Right lobe of liver (tissue), 6 donors: ENCODE measurements at regions not wholly inside any gene's neighbourhood (a gene's known extent, or its start where the extent isn't known, plus 50 kb on each side); places are given as distances from the start of the nearest gene placed in this dataset.

ENCODE experiments used
- ATAC-seq, 4 donors: fragments of 200-7000 bp; cut with Tn5 transposase; one replicate each; pipeline ENCODE4 v1.9.1; 2020; ENCODE audit warnings: mild to moderate bottlenecking in 4 of 4, moderate library complexity in 4 of 4
- DNase-seq, 3 donors: peaks; one replicate each; pipeline ENCODE4 v3.0.0-alpha.2; 2020
- H3K27ac ChIP-seq, 3 donors: fragments of 200-600 bp; one replicate each; pipeline ENCODE4 v1.8.0; 2022
- H3K27me3 ChIP-seq, 2 donors: fragments of 200-600 bp; one replicate each; pipeline ENCODE4 v1.8.0; 2022
- H3K36me3 ChIP-seq, 4 donors: fragments of 200-600 bp; sonication (generic) in 1 of 4; one replicate each; pipeline versions ENCODE4 v1.5.1 to v1.8.0; 2017 to 2022; ENCODE audit warnings: control low read depth in 1 of 4
- H3K4me1 ChIP-seq, 4 donors: fragments of 200-600 bp; sonication (generic) in 1 of 4; one replicate each; pipeline versions ENCODE4 v1.5.1 to v1.8.0; 2017 to 2022; ENCODE audit warnings: control low read depth in 1 of 4
- H3K4me3 ChIP-seq, 3 donors: fragments of 200-600 bp; one replicate each; pipeline ENCODE4 v1.8.0; 2022
- H3K9me3 ChIP-seq, 4 donors: fragments of 200-600 bp; sonication (generic) in 1 of 4; one replicate each; pipeline versions ENCODE4 v1.5.1 to v1.8.0; 2017 to 2022; ENCODE audit warnings: control low read depth in 1 of 4
- POLR2A ChIP-seq: fragments of 450-650 bp; IDR thresholded peaks from one replicate; pipeline ENCODE4 v1.6.1; 2017; ENCODE audit warnings: antibody characterized with exemption, mild to moderate bottlenecking
- WGBS: methylation state at CpG from one replicate; pipeline ENCODE4 v1.1.6; 2018; ENCODE audit warnings: low coverage, low lambda C conversion rate; ENCODE audit not compliant: insufficient coverage; ENCODE audit errors: missing lambda C conversion rate; 5-methylcytosine and 5-hydroxymethylcytosine counted together
- intact Hi-C, 2 donors: fragments of 100-400 bp; cut with DNase I; formaldehyde crosslinking; loops; one replicate each; pipeline versions ENCODE4 v1.11.2 to v1.14.1; 2022
- TF ChIP-seq, protein P1 (sequence below), 4 donors: fragments of 200-600 bp in 3 of 4; fragments of 450-650 bp in 1 of 4; IDR thresholded peaks; one replicate each; pipeline versions ENCODE4 v1.5.1 to v1.8.0; 2016 to 2022; ENCODE audit warnings: antibody characterized with exemption in 4 of 4, mild to moderate bottlenecking in 2 of 4
- donor health status: DM: no; HTN: yes; CAD: no.
- donor health status: DM: no; HTN: no; CAD: no.
- donor health status: DM: no; HTN: no; CAD: no.
- donor health status: DM: no; HTN: yes; CAD: no.
- donor health status: DM: no; HTN: yes; CAD: no.

- WGBS: 38% methylated on average over 1 of the region's 1 CpG
- ATAC-seq: peak; percentile 85 to 95 (median 86)
- H3K4me1 ChIP-seq: no peaks in the 10 kb centered on the region
- no peaks in the 10 kb centered on the region for H3K27me3 ChIP-seq
- H3K27ac ChIP-seq: no peak overlapping the region
- intact Hi-C loops: no loop called here
- H3K9me3 ChIP-seq: no peaks in the 10 kb centered on the region
- DNase-seq: peak in 1 of 3 donors; percentile 19
- TF ChIP-seq POLR2A: no peak
- TF ChIP-seq, protein P1, sequence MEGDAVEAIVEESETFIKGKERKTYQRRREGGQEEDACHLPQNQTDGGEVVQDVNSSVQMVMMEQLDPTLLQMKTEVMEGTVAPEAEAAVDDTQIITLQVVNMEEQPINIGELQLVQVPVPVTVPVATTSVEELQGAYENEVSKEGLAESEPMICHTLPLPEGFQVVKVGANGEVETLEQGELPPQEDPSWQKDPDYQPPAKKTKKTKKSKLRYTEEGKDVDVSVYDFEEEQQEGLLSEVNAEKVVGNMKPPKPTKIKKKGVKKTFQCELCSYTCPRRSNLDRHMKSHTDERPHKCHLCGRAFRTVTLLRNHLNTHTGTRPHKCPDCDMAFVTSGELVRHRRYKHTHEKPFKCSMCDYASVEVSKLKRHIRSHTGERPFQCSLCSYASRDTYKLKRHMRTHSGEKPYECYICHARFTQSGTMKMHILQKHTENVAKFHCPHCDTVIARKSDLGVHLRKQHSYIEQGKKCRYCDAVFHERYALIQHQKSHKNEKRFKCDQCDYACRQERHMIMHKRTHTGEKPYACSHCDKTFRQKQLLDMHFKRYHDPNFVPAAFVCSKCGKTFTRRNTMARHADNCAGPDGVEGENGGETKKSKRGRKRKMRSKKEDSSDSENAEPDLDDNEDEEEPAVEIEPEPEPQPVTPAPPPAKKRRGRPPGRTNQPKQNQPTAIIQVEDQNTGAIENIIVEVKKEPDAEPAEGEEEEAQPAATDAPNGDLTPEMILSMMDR (IDR thresholded peaks at IDR 0.05): peak; percentile 66 to 74 (median 69)
- H3K4me3 ChIP-seq: no peak overlapping the region
- no peaks in the 10 kb centered on the region for H3K36me3 ChIP-seq
Observed at GRCh38 chr11:81644239-81644840, 1089.3 kb downstream of the FAM181B start.

DNA sequence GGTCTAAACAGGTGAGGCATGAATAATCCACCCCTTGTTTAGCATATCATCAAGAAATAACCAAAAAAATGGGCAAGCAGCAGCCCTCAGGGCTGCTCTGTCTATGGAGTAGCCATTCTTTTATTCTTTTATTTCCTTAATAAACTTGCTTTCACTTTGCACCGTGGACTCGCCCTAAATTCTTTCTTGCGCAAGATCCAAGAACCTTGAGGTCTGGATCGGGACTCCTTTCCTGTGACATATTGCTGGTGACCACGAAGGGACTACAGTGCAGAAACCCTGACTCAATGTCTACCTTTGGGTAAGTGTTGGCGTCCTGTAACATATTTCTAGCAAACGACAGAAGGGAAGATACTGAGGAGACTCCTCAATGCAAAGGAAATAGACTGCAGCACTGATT, 1099.2 kb downstream of the FAM181B start:
- H3K27ac ChIP-seq: no peak overlapping the region
- TF ChIP-seq, protein P1 (IDR thresholded peaks at IDR 0.05): no peak
- no peak for TF ChIP-seq POLR2A
- WGBS: 76% methylated on average over 7 of the region's 7 CpGs

DNA sequence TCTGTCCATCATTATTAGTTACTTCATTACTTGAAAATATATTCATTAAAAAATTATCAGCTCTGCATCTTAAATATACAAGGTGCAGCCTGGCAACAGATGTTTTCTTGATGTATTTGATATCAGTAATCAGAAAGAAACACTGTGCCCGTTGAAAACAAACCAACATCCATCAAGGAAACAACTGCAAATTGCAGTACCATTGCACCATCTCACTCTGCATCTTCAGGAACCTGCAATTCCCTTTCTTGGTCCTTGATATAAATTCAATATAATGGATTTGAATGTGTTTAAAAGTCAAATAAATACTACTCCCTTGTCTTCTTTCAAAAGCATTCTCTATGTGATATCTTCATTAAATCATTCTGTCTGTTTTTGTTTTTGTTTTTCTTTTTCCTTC, 1131.2 kb downstream of the FAM181B start:
- TF ChIP-seq POLR2A: no peak
- TF ChIP-seq, protein P1 (IDR thresholded peaks at IDR 0.05): no peak
- intact Hi-C loops: no loop called here
- 32% methylated on average over 1 of the region's 1 CpG for WGBS
- Histone ChIP-seq H3K36me3 (no peaks in the 10 kb centered on the region), H3K4me3 (no peak overlapping the region), H3K27ac (no peak overlapping the region), H3K9me3 (no peaks in the 10 kb centered on the region), H3K4me1 (no peaks in the 10 kb centered on the region), H3K27me3 (no peaks in the 10 kb centered on the region)
- ATAC-seq: no peak
- no peak for DNase-seq

More for the DNA sequence above, 1099.2 kb downstream of the FAM181B start:
- ATAC-seq (no peak), DNase-seq (no peak)
- no peaks in the 10 kb centered on the region for H3K4me1 ChIP-seq
- H3K36me3 ChIP-seq: no peaks in the 10 kb centered on the region
- intact Hi-C loops: no loop called here
- H3K9me3 ChIP-seq: no peaks in the 10 kb centered on the region
- H3K4me3 ChIP-seq: no peak overlapping the region
- no peaks in the 10 kb centered on the region for H3K27me3 ChIP-seq

DNA sequence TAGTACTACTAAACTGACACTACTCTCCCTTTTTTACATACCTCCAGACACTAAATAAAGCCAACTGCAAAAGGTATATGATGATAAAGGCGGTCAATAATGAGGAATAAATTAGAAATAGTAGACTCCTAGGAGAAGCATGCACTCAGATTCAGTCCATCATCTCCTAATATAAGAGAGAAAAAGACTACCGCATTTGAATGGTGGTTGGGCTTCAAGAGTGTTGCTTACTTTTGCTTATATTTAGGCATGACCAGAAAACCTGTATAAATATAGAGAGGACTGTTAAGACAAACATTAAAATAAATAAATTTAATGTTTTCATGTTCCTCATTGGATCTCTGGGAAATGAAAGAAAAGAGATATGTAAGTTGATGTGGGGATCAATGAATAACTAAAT, 1137.0 kb downstream of the FAM181B start:
- no peak overlapping the region for H3K4me3 ChIP-seq
- DNase-seq (no peak), ATAC-seq (no peak)
- H3K27me3 ChIP-seq: no peaks in the 10 kb centered on the region
- TF ChIP-seq, protein P1 (IDR thresholded peaks at IDR 0.05): no peak
- TF ChIP-seq POLR2A: no peak
- no peaks in the 10 kb centered on the region for H3K9me3 ChIP-seq
- no peaks in the 10 kb centered on the region for H3K4me1 ChIP-seq
- no peaks in the 10 kb centered on the region for H3K36me3 ChIP-seq
- intact Hi-C loops: no loop called here
- 52% methylated on average over 2 of the region's 2 CpGs for WGBS
- H3K27ac ChIP-seq: no peak overlapping the region
